Astrocyte (in vitro differentiated cells and primary cell): ENCODE measurements at regions not wholly inside any gene's neighbourhood (a gene's known extent, or its start where the extent isn't known, plus 50 kb on each side); places are given as distances from the start of the nearest gene placed in this dataset.

ENCODE experiments used
- EZH2 ChIP-seq: IDR thresholded peaks from 2 replicates; pipeline ENCODE4 v1.6.1; 2012; ENCODE audit warnings: mild to moderate bottlenecking, low read length, inconsistent platforms; ENCODE audit not compliant: insufficient read depth
- TF ChIP-seq, protein P1 (sequence below): IDR thresholded peaks from 2 replicates; pipeline ENCODE4 v1.5.1; 2011; ENCODE audit warnings: low read depth, mild to moderate bottlenecking, inconsistent platforms, low read length, moderate library complexity; ENCODE audit not compliant: insufficient read depth

DNA sequence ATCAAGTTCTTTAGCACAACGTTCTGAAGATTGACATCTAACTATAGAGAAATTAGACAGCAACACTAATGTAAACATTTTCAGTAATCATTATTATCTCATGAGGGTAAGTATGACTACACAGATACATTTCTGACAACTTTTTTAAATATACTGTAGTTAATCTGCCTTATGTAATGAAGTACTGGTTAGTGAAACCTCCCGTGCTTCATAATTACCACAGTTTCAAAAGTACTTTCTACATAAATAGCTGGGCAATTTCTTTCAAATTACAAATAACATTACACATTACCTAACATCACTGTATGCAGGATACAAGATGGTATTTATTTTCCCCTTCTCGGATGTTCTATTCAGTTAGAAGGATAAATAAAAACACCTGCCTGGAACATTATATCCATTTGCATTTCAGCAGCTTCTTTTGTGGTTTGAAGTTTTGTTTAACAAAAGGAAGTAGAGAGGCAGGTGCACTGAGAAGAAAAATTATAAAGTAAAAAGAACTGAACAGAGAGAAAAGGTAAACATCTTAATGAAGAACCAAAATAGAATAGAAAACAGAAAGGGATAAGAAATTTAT, 1241.5 kb upstream of the GBE1 start:
- TF ChIP-seq EZH2: no peak
- TF ChIP-seq, protein P1, sequence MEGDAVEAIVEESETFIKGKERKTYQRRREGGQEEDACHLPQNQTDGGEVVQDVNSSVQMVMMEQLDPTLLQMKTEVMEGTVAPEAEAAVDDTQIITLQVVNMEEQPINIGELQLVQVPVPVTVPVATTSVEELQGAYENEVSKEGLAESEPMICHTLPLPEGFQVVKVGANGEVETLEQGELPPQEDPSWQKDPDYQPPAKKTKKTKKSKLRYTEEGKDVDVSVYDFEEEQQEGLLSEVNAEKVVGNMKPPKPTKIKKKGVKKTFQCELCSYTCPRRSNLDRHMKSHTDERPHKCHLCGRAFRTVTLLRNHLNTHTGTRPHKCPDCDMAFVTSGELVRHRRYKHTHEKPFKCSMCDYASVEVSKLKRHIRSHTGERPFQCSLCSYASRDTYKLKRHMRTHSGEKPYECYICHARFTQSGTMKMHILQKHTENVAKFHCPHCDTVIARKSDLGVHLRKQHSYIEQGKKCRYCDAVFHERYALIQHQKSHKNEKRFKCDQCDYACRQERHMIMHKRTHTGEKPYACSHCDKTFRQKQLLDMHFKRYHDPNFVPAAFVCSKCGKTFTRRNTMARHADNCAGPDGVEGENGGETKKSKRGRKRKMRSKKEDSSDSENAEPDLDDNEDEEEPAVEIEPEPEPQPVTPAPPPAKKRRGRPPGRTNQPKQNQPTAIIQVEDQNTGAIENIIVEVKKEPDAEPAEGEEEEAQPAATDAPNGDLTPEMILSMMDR: no peak
